ENCODE measurements at regions not wholly inside any gene's neighbourhood (a gene's known extent, or its start where the extent isn't known, plus 50 kb on each side); places are given as distances from the start of the nearest gene placed in this dataset.
A peak's percentile ranks its signal among the peaks of the same experiment; 100 is the strongest.

- Mint-ChIP-seq H3K27ac (ENCODE audit: unreplicated experiment) (no peak overlapping the region), H3K4me3 (ENCODE audit: unreplicated experiment) (no peak overlapping the region), H3K4me1 (ENCODE audit: low read depth, unreplicated experiment) (no peaks in the 10 kb centered on the region), H3K27me3 (ENCODE audit: unreplicated experiment) (no peaks in the 10 kb centered on the region), H3K9me3 (ENCODE audit: unreplicated experiment) (peaks cover 4% of the 10 kb centered on the region), H3K36me3 (ENCODE audit: unreplicated experiment) (peaks cover 5% of the 10 kb centered on the region)
- DNase-seq, result no peak
- peak; percentile 18 for TF ChIP-seq CTCF (IDR thresholded peaks at IDR 0.05; ENCODE audit: partially characterized antibody, unreplicated experiment)
Measured at GRCh38 chr5:74016373-74016772, 390.4 kb downstream of the ARHGEF28 start.

DNA sequence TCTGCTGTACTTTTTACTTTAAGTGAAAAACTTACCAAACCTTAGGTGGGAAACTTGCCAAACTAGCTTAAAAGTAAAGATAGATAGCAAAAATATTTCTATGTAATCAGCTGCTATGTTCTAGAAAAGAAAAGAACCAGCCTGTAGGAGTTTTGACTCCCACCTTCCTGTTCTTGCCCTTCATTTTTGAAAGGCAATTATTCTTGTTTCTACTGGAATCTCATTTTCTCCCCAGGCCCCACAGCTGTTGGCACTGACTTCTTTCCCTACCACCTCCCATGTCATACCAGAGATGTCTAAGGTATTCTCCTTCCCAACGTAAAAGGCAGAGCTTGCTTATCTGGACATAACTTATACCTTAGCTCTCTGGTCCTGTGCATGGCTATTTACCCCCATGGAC lies 389.7 kb downstream of the ARHGEF28 start:
- Mint-ChIP-seq H3K36me3 (ENCODE audit: unreplicated experiment) (peaks cover 5% of the 10 kb centered on the region), H3K27me3 (ENCODE audit: unreplicated experiment) (no peaks in the 10 kb centered on the region), H3K4me3 (ENCODE audit: unreplicated experiment) (no peak overlapping the region), H3K27ac (ENCODE audit: unreplicated experiment) (no peak overlapping the region), H3K4me1 (ENCODE audit: low read depth, unreplicated experiment) (no peaks in the 10 kb centered on the region), H3K9me3 (ENCODE audit: unreplicated experiment) (peaks cover 4% of the 10 kb centered on the region)
- no peak for DNase-seq
- no peak for TF ChIP-seq CTCF (IDR thresholded peaks at IDR 0.05; ENCODE audit: partially characterized antibody, unreplicated experiment)

DNA sequence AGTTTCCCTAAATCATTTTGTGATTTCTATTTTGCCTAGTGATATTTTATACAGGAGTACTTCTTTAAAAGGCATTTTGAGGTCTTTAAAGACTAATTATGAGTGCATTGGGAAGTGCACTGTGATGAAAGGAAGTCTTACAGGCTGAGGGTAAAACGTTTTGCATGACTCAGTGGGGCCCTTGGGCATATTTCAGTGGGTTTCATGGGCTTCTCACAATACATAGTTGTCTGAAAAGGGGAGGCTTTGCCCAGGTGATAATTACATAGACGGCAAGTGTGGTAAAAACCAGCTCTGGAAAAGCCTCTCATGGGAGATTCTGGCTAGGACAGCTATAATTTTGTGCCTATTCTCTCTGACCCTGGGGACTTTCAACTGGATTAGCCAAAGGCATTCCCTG lies 387.2 kb downstream of the ARHGEF28 start:
- Mint-ChIP-seq H3K27ac (ENCODE audit: unreplicated experiment) (no peak overlapping the region), H3K36me3 (ENCODE audit: unreplicated experiment) (no peaks in the 10 kb centered on the region), H3K4me1 (ENCODE audit: low read depth, unreplicated experiment) (no peaks in the 10 kb centered on the region), H3K27me3 (ENCODE audit: unreplicated experiment) (no peaks in the 10 kb centered on the region), H3K9me3 (ENCODE audit: unreplicated experiment) (no peaks in the 10 kb centered on the region), H3K4me3 (ENCODE audit: unreplicated experiment) (no peak overlapping the region)
- TF ChIP-seq CTCF (IDR thresholded peaks at IDR 0.05; ENCODE audit: partially characterized antibody, unreplicated experiment), result no peak
- no peak for DNase-seq

- DNase-seq, result no peak
- Mint-ChIP-seq H3K4me3 (ENCODE audit: unreplicated experiment) (no peak overlapping the region), H3K27ac (ENCODE audit: unreplicated experiment) (no peak overlapping the region), H3K36me3 (ENCODE audit: unreplicated experiment) (no peaks in the 10 kb centered on the region), H3K9me3 (ENCODE audit: unreplicated experiment) (no peaks in the 10 kb centered on the region), H3K4me1 (ENCODE audit: low read depth, unreplicated experiment) (no peaks in the 10 kb centered on the region), H3K27me3 (ENCODE audit: unreplicated experiment) (no peaks in the 10 kb centered on the region)
- TF ChIP-seq CTCF (IDR thresholded peaks at IDR 0.05; ENCODE audit: partially characterized antibody, unreplicated experiment), result no peak
Measured at GRCh38 chr5:74009502-74009901, 383.5 kb downstream of the ARHGEF28 start.

GRCh38 chr5:74007193-74007592 lies 381.2 kb downstream of the ARHGEF28 start:
- TF ChIP-seq CTCF (IDR thresholded peaks at IDR 0.05; ENCODE audit: partially characterized antibody, unreplicated experiment), result no peak
- H3K36me3 Mint-ChIP-seq (ENCODE audit: unreplicated experiment), result no peaks in the 10 kb centered on the region
- no peak for DNase-seq

More at GRCh38 chr5:74007193-74007592, 381.2 kb downstream of the ARHGEF28 start:
- Mint-ChIP-seq H3K27me3 (ENCODE audit: unreplicated experiment) (no peaks in the 10 kb centered on the region), H3K9me3 (ENCODE audit: unreplicated experiment) (no peaks in the 10 kb centered on the region), H3K4me1 (ENCODE audit: low read depth, unreplicated experiment) (no peaks in the 10 kb centered on the region), H3K27ac (ENCODE audit: unreplicated experiment) (no peak overlapping the region), H3K4me3 (ENCODE audit: unreplicated experiment) (no peak overlapping the region)
